ENCODE measurements at regions not wholly inside any gene's neighbourhood (a gene's known extent, or its start where the extent isn't known, plus 50 kb on each side); places are given as distances from the start of the nearest gene placed in this dataset.

DNA sequence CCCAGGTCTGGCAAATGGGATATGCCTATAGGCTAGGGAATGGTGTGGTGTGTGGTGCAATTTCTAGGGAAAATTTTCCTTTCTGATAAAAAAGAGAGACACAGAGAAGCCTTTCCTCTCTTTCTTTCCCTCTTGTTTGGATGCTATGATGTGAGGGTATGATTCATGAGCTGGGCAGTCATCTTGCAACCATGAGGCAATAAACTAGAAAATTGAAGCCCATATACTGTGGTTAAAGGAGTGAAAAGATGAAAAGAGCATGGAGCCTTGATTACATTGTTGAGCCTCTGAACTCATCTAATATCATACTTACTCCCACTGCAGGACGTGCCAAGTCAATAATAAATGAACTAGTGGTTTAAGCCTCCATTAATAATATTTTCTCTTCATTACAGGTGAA lies 215.6 kb downstream of the HAUS1 start:
- TF ChIP-seq, protein P1, sequence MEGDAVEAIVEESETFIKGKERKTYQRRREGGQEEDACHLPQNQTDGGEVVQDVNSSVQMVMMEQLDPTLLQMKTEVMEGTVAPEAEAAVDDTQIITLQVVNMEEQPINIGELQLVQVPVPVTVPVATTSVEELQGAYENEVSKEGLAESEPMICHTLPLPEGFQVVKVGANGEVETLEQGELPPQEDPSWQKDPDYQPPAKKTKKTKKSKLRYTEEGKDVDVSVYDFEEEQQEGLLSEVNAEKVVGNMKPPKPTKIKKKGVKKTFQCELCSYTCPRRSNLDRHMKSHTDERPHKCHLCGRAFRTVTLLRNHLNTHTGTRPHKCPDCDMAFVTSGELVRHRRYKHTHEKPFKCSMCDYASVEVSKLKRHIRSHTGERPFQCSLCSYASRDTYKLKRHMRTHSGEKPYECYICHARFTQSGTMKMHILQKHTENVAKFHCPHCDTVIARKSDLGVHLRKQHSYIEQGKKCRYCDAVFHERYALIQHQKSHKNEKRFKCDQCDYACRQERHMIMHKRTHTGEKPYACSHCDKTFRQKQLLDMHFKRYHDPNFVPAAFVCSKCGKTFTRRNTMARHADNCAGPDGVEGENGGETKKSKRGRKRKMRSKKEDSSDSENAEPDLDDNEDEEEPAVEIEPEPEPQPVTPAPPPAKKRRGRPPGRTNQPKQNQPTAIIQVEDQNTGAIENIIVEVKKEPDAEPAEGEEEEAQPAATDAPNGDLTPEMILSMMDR (IDR thresholded peaks at IDR 0.05; ENCODE audit: low read length): no peak
- TF ChIP-seq EZH2 (optimal IDR thresholded peaks at IDR 0.05; ENCODE audit: low read depth, low read length): no peak
- TF ChIP-seq EZH2phosphoT487 (IDR thresholded peaks at IDR 0.05; ENCODE audit: low read length): no peak

Data from MM.1S (cell line).